ENCODE measurements at regions not wholly inside any gene's neighbourhood (a gene's known extent, or its start where the extent isn't known, plus 50 kb on each side); places are given as distances from the start of the nearest gene placed in this dataset.
A peak's percentile ranks its signal among the peaks of the same experiment; 100 is the strongest.

GRCh38 chr7:22549667-22550513 is 49.9 kb upstream of the STEAP1B start:
- Histone ChIP-seq H3K9me3 (ENCODE audit: control insufficient read depth, insufficient read depth, low read depth, low read length) (no peaks in the 10 kb centered on the region), H3K4me3 (ENCODE audit: low read depth in 2 of 2, low read length in 2 of 2) (peak overlapping the region in 1 of 2 experiments; percentile 14; a peak in 2 of 4 replicates), H3K27ac (ENCODE audit: low read length) (no peak overlapping the region), H3K36me3 (ENCODE audit: control insufficient read depth, insufficient read depth, low read length) (no peaks in the 10 kb centered on the region), H3K27me3 (ENCODE audit: control insufficient read depth, insufficient read depth, low read length) (peaks cover 46% of the 10 kb centered on the region), H3K4me1 (ENCODE audit: control insufficient read depth, insufficient read depth, low read length) (no peaks in the 10 kb centered on the region; the same call in 1 of the 2 replicates)
- intact Hi-C loops (cut with micrococcal nuclease; ENCODE audit: unreplicated experiment) (no loop called here), in situ Hi-C loops (cut with HindIII; ENCODE audit: low pct_unique_long_range_greater_than_20kb, low sequenced_read_pairs) (no loop called here)
- DNase-seq (ENCODE audit: low read depth, low spot score) = no peak
- ChIA-PET POLR2A (no interaction called here), CTCF (no interaction called here)
- BruUV-seq (replicated peaks) = no TSS peak
- ATAC-seq = peak; percentile 78
- TF ChIP-seq POLR2AphosphoS5 (IDR thresholded peaks at IDR 0.05; ENCODE audit: low read depth, low read length) = no peak
- peak; percentile 82 for TF ChIP-seq CTCF (IDR thresholded peaks at IDR 0.05)
- no peak for TF ChIP-seq REST (IDR thresholded peaks at IDR 0.05; ENCODE audit: insufficient read depth in 1 of 2, low read depth in 2 of 2, low read length in 1 of 2)
- no peak for TF ChIP-seq SIN3A (IDR thresholded peaks at IDR 0.05; ENCODE audit: borderline replicate concordance, insufficient read depth, low read depth, low read length)
- TF ChIP-seq TCF7L2 (IDR thresholded peaks at IDR 0.05; ENCODE audit: low read depth, low read length) = no peak
